Mesendoderm (in vitro differentiated cells): ENCODE measurements at regions not wholly inside any gene's neighbourhood (a gene's known extent, or its start where the extent isn't known, plus 50 kb on each side); places are given as distances from the start of the nearest gene placed in this dataset.

Experiments used
- DNase-seq: peaks from one replicate; pipeline ENCODE4 v3.0.0; 2013
- H2AK5ac ChIP-seq: 2 replicates; pipeline ENCODE4 v1.6.1; 2013; ENCODE audit warnings: low read length, inconsistent platforms
- H2BK120ac ChIP-seq: 2 replicates; pipeline ENCODE4 v1.6.1; 2013; ENCODE audit warnings: low read depth, mild to moderate bottlenecking, low read length, moderate library complexity, mixed read lengths
- H2BK15ac ChIP-seq: replicated peaks from 2 replicates; pipeline ENCODE4 v1.6.1; 2013; ENCODE audit warnings: low read depth, mild to moderate bottlenecking, moderate library complexity
- H2BK5ac ChIP-seq: 2 replicates; pipeline ENCODE4 v1.6.1; 2013; ENCODE audit warnings: low read length, inconsistent platforms
- H3K18ac ChIP-seq: 2 replicates; pipeline ENCODE4 v1.6.1; 2013; ENCODE audit warnings: mild to moderate bottlenecking, low read length, mixed read lengths
- H3K23ac ChIP-seq: one replicate; pipeline ENCODE4 v1.6.1; 2013; ENCODE audit warnings: low read length
- H3K27ac ChIP-seq: 2 replicates; pipeline ENCODE4 v1.5.1; 2013; ENCODE audit warnings: low read depth, mild to moderate bottlenecking, inconsistent platforms, low read length, moderate library complexity
- H3K27me3 ChIP-seq: 2 replicates; pipeline ENCODE4 v1.6.1; 2013; ENCODE audit warnings: low read length, control low read depth, mild to moderate bottlenecking, inconsistent platforms; ENCODE audit not compliant: insufficient read depth, poor library complexity
- H3K36me3 ChIP-seq: 2 replicates; pipeline ENCODE4 v1.6.1; 2013; ENCODE audit warnings: low read length, inconsistent platforms; ENCODE audit not compliant: control insufficient read depth, insufficient read depth
- H3K4ac ChIP-seq: one replicate; pipeline ENCODE4 v1.6.1; 2013; ENCODE audit warnings: low read depth, mild to moderate bottlenecking, low read length, moderate library complexity
- H3K4me1 ChIP-seq: 2 replicates; pipeline ENCODE4 v1.6.1; 2013; ENCODE audit warnings: low read depth, low read length, inconsistent platforms; ENCODE audit not compliant: control insufficient read depth
- H3K4me2 ChIP-seq: 2 replicates; pipeline ENCODE4 v1.6.1; 2013; ENCODE audit warnings: low read length
- H3K4me3 ChIP-seq: 2 replicates; pipeline ENCODE4 v1.5.1; 2013; ENCODE audit warnings: mild to moderate bottlenecking, low read length
- H3K56ac ChIP-seq: one replicate; pipeline ENCODE4 v1.6.1; 2013; ENCODE audit warnings: low read length
- H3K79me1 ChIP-seq: 2 replicates; pipeline ENCODE4 v1.6.1; 2013; ENCODE audit warnings: low read length, inconsistent platforms
- H3K79me2 ChIP-seq: 2 replicates; pipeline ENCODE4 v1.6.1; 2013; ENCODE audit warnings: mild to moderate bottlenecking, low read length; ENCODE audit not compliant: control insufficient read depth, insufficient read depth
- H3K9ac ChIP-seq: 2 replicates; pipeline ENCODE4 v1.6.1; 2013; ENCODE audit warnings: low read length, inconsistent platforms
- H4K5ac ChIP-seq: one replicate; pipeline ENCODE4 v1.6.1; 2013; ENCODE audit warnings: low read length
- H4K8ac ChIP-seq: one replicate; pipeline ENCODE4 v1.6.1; 2013; ENCODE audit warnings: low read depth, mild to moderate bottlenecking, control low read depth, low read length, moderate library complexity
- WGBS: extraction: QIAGEN DNeasy Blood & Tissue Kit; methylation state at CpG from one replicate; pipeline ENCODE4 v1.1.7; 2013; ENCODE audit warnings: low lambda C conversion rate, missing lambda C conversion rate; ENCODE audit not compliant: insufficient coverage; ENCODE audit errors: extremely low coverage; 5-methylcytosine and 5-hydroxymethylcytosine counted together

- Histone ChIP-seq H3K4me2 (no peak overlapping the region), H3K56ac (no peak overlapping the region), H4K8ac (no peak overlapping the region), H3K79me2 (no peaks in the 10 kb centered on the region), H3K4me1 (no peaks in the 10 kb centered on the region), H2BK5ac (no peak overlapping the region), H3K4ac (no peak overlapping the region), H3K23ac (no peak overlapping the region), H3K4me3 (no peak overlapping the region), H3K27me3 (no peaks in the 10 kb centered on the region), H3K9ac (no peak overlapping the region), H3K18ac (no peak overlapping the region), H3K36me3 (no peaks in the 10 kb centered on the region), H2BK15ac (no peak overlapping the region), H2AK5ac (no peak overlapping the region), H2BK120ac (no peak overlapping the region), H3K27ac (no peak overlapping the region), H4K5ac (no peak overlapping the region), H3K79me1 (no peaks in the 10 kb centered on the region)
- WGBS: no CpG with 5 or more reads among the region's 3 CpGs
- DNase-seq: no peak
Measured at GRCh38 chr6:164211254-164211653, 796.7 kb downstream of the QKI start.

- H2BK5ac ChIP-seq: no peak overlapping the region
- no peak overlapping the region for H4K8ac ChIP-seq
- H3K56ac ChIP-seq: no peak overlapping the region
- no peak overlapping the region for H3K4me3 ChIP-seq
- WGBS: no CpG with 5 or more reads among the region's 5 CpGs
- H3K9ac ChIP-seq: no peak overlapping the region
- H2BK120ac ChIP-seq: no peak overlapping the region
- no peak overlapping the region for H3K4me2 ChIP-seq
- H3K27me3 ChIP-seq: no peaks in the 10 kb centered on the region
- H2AK5ac ChIP-seq: no peak overlapping the region
- H3K27ac ChIP-seq: no peak overlapping the region
- H4K5ac ChIP-seq: no peak overlapping the region
- H3K79me1 ChIP-seq: no peaks in the 10 kb centered on the region
- no peak overlapping the region for H3K18ac ChIP-seq
- H3K79me2 ChIP-seq: no peaks in the 10 kb centered on the region
- H2BK15ac ChIP-seq: no peak overlapping the region
- no peak for DNase-seq
- no peak overlapping the region for H3K4ac ChIP-seq
- no peaks in the 10 kb centered on the region for H3K36me3 ChIP-seq
- H3K23ac ChIP-seq: no peak overlapping the region
- no peaks in the 10 kb centered on the region for H3K4me1 ChIP-seq
Measured at GRCh38 chr6:164210783-164211182, 796.3 kb downstream of the QKI start.

DNA sequence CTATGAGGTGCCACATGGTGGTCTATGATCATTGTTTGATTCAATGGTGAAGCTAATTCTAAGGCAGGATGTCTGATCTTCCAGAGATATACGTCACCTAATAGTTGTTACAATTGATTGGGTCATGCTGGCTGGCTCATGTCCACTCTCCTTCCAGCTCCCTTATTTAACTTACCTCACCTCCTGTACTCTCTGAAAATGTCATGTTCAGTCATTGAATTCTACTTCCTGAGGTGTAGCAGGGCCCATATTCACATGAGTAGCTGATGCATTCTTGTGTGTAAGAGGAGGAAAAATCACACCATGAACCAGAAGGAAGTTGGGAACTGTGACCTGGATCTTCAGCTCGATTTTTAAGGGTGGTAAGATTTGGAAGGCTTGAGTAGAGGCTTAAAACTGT, 795.8 kb downstream of the QKI start:
- Histone ChIP-seq H3K23ac (no peak overlapping the region), H2AK5ac (no peak overlapping the region), H3K9ac (no peak overlapping the region), H3K79me2 (no peaks in the 10 kb centered on the region), H4K8ac (no peak overlapping the region), H3K18ac (no peak overlapping the region), H3K27me3 (no peaks in the 10 kb centered on the region), H4K5ac (no peak overlapping the region), H3K4me3 (no peak overlapping the region), H2BK5ac (no peak overlapping the region), H3K79me1 (no peaks in the 10 kb centered on the region), H3K27ac (no peak overlapping the region), H3K56ac (no peak overlapping the region), H2BK120ac (no peak overlapping the region), H3K4me2 (no peak overlapping the region), H3K36me3 (no peaks in the 10 kb centered on the region), H3K4ac (no peak overlapping the region), H3K4me1 (no peaks in the 10 kb centered on the region), H2BK15ac (no peak overlapping the region)
- WGBS: no CpG with 5 or more reads among the region's 2 CpGs
- DNase-seq: no peak

DNA sequence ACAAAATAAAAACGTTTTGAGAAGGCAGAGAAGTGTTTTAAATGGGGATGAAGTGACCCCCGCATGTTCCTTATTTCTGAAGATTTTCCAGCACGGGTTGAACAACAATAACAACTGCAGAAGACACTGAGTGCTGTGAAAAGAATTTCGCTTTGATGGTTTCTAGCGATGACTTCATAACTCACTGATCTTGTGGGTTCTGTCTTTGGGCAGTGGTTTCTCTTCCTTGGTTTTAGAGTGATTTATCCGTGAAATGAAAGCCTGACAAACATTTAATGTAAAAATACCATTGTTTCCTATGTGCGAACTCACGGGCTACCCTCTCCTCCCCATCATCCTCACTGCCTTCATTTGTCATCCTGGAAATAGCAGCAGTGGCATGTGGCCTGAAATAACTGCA, 793.9 kb downstream of the QKI start:
- no peak overlapping the region for H3K27ac ChIP-seq
- H3K4me1 ChIP-seq: no peaks in the 10 kb centered on the region
- H3K79me2 ChIP-seq: no peaks in the 10 kb centered on the region
- no peaks in the 10 kb centered on the region for H3K27me3 ChIP-seq
- no peak overlapping the region for H3K4me2 ChIP-seq
- H3K56ac ChIP-seq: no peak overlapping the region
- no peak overlapping the region for H2AK5ac ChIP-seq
- no peak overlapping the region for H2BK120ac ChIP-seq
- H3K79me1 ChIP-seq: no peaks in the 10 kb centered on the region
- H3K36me3 ChIP-seq: no peaks in the 10 kb centered on the region
- no peak for DNase-seq
- H3K4ac ChIP-seq: no peak overlapping the region
- no peak overlapping the region for H4K5ac ChIP-seq
- WGBS: 100% methylated on average over 1 of the region's 8 CpGs
- no peak overlapping the region for H4K8ac ChIP-seq
- no peak overlapping the region for H2BK15ac ChIP-seq
- no peak overlapping the region for H3K18ac ChIP-seq
- no peak overlapping the region for H3K9ac ChIP-seq
- H3K23ac ChIP-seq: no peak overlapping the region
- H3K4me3 ChIP-seq: no peak overlapping the region
- H2BK5ac ChIP-seq: no peak overlapping the region

DNA sequence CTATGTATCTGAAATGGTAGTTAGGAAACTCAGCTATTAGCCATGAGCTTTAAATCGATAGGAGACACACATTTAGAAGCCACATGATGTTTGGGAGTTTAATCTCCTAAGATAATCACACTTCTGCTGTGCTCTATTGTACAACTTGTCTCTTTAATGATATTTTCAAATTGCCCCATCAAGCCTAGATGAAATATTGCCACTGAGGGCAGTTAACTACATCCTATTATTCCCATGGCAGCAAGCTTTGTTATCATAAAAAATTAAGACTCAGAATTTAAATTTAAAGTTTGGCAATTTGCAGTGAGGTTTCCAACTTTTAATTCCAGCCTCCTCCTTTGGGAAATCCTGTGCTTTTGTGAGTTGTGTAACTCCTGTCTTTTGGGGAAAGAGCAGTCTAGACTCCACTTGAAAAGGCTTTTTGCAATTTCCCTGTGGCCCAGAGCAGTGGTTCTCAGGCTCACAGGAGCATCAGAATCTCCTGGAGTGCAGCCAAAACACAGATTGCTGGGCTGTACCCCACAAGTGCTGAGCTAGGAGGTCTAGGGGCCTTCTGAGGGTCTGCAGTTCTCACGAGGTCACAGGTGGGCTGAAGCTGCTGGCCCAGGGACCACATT, 792.4 kb downstream of the QKI start:
- no peak for DNase-seq
- Histone ChIP-seq H3K4me3 (no peak overlapping the region), H3K4me1 (no peaks in the 10 kb centered on the region), H3K18ac (no peak overlapping the region), H3K4ac (no peak overlapping the region), H3K36me3 (no peaks in the 10 kb centered on the region), H4K5ac (no peak overlapping the region), H2AK5ac (no peak overlapping the region), H2BK120ac (no peak overlapping the region), H3K9ac (no peak overlapping the region), H3K23ac (no peak overlapping the region), H3K27ac (no peak overlapping the region), H3K56ac (no peak overlapping the region), H3K79me2 (no peaks in the 10 kb centered on the region), H3K27me3 (no peaks in the 10 kb centered on the region), H2BK5ac (no peak overlapping the region), H4K8ac (no peak overlapping the region), H3K79me1 (no peaks in the 10 kb centered on the region), H3K4me2 (no peak overlapping the region), H2BK15ac (no peak overlapping the region)
- WGBS: no CpG with 5 or more reads among the region's 2 CpGs

GRCh38 chr6:164200071-164200470, 785.6 kb downstream of the QKI start:
- Histone ChIP-seq H2BK5ac (no peak overlapping the region), H2BK15ac (no peak overlapping the region), H3K36me3 (no peaks in the 10 kb centered on the region), H3K18ac (no peak overlapping the region), H3K4me3 (no peak overlapping the region), H3K79me1 (no peaks in the 10 kb centered on the region), H3K27ac (no peak overlapping the region), H4K8ac (no peak overlapping the region), H3K9ac (no peak overlapping the region), H4K5ac (no peak overlapping the region), H3K23ac (no peak overlapping the region), H3K79me2 (no peaks in the 10 kb centered on the region), H2AK5ac (no peak overlapping the region), H3K4me1 (no peaks in the 10 kb centered on the region), H3K56ac (no peak overlapping the region), H2BK120ac (no peak overlapping the region), H3K4me2 (no peak overlapping the region), H3K27me3 (no peaks in the 10 kb centered on the region), H3K4ac (no peak overlapping the region)
- WGBS: no CpG with 5 or more reads among the region's 1 CpG
- no peak for DNase-seq
